IMR-90 (cell line): ENCODE measurements at regions not wholly inside any gene's neighbourhood (a gene's known extent, or its start where the extent isn't known, plus 50 kb on each side); places are given as distances from the start of the nearest gene placed in this dataset.

Experiments used
- ATAC-seq: fragments of 200-7000 bp; cut with Tn5 transposase; 2 replicates; pipeline ENCODE4 v1.9.1; 2020; ENCODE audit warnings: low read depth, mild to moderate bottlenecking, moderate library complexity
- BruUV-seq: library from RNA; stranded (reverse); fragments of 400-500 nt; replicated peaks from 2 replicates; lab custom pipeline; 2021; lab: Mats Ljungman, UMichigan
- CTCF ChIA-PET: fragments of 300-600 bp; formaldehyde crosslinking; extraction: SDS; loops from one replicate; lab custom pipeline; 2021; ENCODE audit warnings: antibody characterized with exemption; lab: Yijun Ruan, JAX
- POLR2A ChIA-PET: fragments of 300-600 bp; sonication (Branson Sonifier 250); formaldehyde crosslinking; loops from one replicate; lab custom pipeline; 2022; ENCODE audit warnings: antibody characterized with exemption; ENCODE audit not compliant: unreplicated experiment; lab: Charles Lee
- DNase-seq: peaks from one replicate; pipeline ENCODE4 v3.0.0; 2013
- H2AFZ ChIP-seq: replicated peaks from 2 replicates; pipeline ENCODE3; 2013; ENCODE audit warnings: low read length, mild to moderate bottlenecking; ENCODE audit not compliant: poor library complexity
- H2AK5ac ChIP-seq: 2 replicates; pipeline ENCODE4 v1.6.1; 2013; ENCODE audit warnings: low read depth, low read length, inconsistent platforms
- H2AK9ac ChIP-seq: replicated peaks from 2 replicates; pipeline ENCODE3; 2013; ENCODE audit warnings: mild to moderate bottlenecking, low read depth, low read length, moderate library complexity; ENCODE audit not compliant: poor library complexity
- H2BK120ac ChIP-seq: 2 replicates; pipeline ENCODE4 v1.6.1; 2013; ENCODE audit warnings: low read depth, low read length, inconsistent platforms
- H2BK15ac ChIP-seq: 3 replicates; pipeline ENCODE4 v1.6.1; 2013; ENCODE audit warnings: low read depth, low read length, inconsistent platforms
- H2BK20ac ChIP-seq: 2 replicates; pipeline ENCODE4 v1.6.1; 2013; ENCODE audit warnings: low read depth, mild to moderate bottlenecking, inconsistent platforms, low read length, moderate library complexity
- H2BK5ac ChIP-seq: 2 replicates; pipeline ENCODE4 v1.6.1; 2013; ENCODE audit warnings: mild to moderate bottlenecking, low read depth, low read length, inconsistent platforms; ENCODE audit not compliant: poor library complexity, severe bottlenecking
- H3K14ac ChIP-seq: replicated peaks from 2 replicates; pipeline ENCODE4 v1.6.1; 2013; ENCODE audit warnings: low read depth, low read length, inconsistent platforms
- H3K18ac ChIP-seq: 2 replicates; pipeline ENCODE4 v1.6.1; 2013; ENCODE audit warnings: low read depth, low read length, control low read depth
- H3K23ac ChIP-seq: 2 replicates; pipeline ENCODE4 v1.6.1; 2013; ENCODE audit warnings: low read depth, low read length, inconsistent platforms
- H3K27ac ChIP-seq: 2 replicates; pipeline ENCODE4 v1.5.1; 2013; ENCODE audit warnings: mild to moderate bottlenecking, control low read depth, low read length; ENCODE audit not compliant: insufficient read depth
- H3K27me3 ChIP-seq: 2 replicates; pipeline ENCODE4 v1.6.1; 2013; ENCODE audit warnings: low read length; ENCODE audit not compliant: control insufficient read depth, insufficient read depth
- H3K36me3 ChIP-seq: 2 replicates; pipeline ENCODE4 v1.6.1; 2013; ENCODE audit warnings: low read length, mixed read lengths; ENCODE audit not compliant: control insufficient read depth, insufficient read depth
- H3K4ac ChIP-seq: 2 replicates; pipeline ENCODE4 v1.6.1; 2013; ENCODE audit warnings: low read depth, low read length, inconsistent platforms
- H3K4me1 ChIP-seq: 2 replicates; pipeline ENCODE4 v1.6.1; 2013; ENCODE audit warnings: low read length, mixed read lengths; ENCODE audit not compliant: control insufficient read depth, insufficient read depth
- H3K4me2 ChIP-seq: 2 replicates; pipeline ENCODE4 v1.6.1; 2013; ENCODE audit warnings: low read depth, mild to moderate bottlenecking, control low read depth, low read length, moderate library complexity
- H3K4me3 ChIP-seq: 2 replicates; pipeline ENCODE4 v1.5.1; 2013; ENCODE audit warnings: low read depth, mild to moderate bottlenecking, control low read depth, low read length, moderate library complexity; ENCODE audit not compliant: insufficient read depth
- H3K56ac ChIP-seq: 2 replicates; pipeline ENCODE4 v1.6.1; 2013; ENCODE audit warnings: low read length, inconsistent platforms; ENCODE audit not compliant: insufficient read depth; ENCODE audit errors: extremely low read depth
- H3K79me1 ChIP-seq, 2 experiments: 2 replicates each; pipeline ENCODE4 v1.6.1; 2013; ENCODE audit warnings: low read length in 2 of 2, inconsistent platforms in 1 of 2, low read depth in 1 of 2
- H3K9ac ChIP-seq: 2 replicates; pipeline ENCODE4 v1.6.1; 2013; ENCODE audit warnings: low read depth, low read length, control low read depth
- H3K9me1 ChIP-seq: 2 replicates; pipeline ENCODE4 v1.6.1; 2013; ENCODE audit warnings: low read length, inconsistent platforms; ENCODE audit not compliant: insufficient read depth
- H3K9me3 ChIP-seq: 2 replicates; pipeline ENCODE4 v1.6.1; 2013; ENCODE audit warnings: low read length; ENCODE audit not compliant: control insufficient read depth, insufficient read depth
- H4K20me1 ChIP-seq: 2 replicates; pipeline ENCODE4 v1.6.1; 2013; ENCODE audit warnings: low read length, inconsistent platforms; ENCODE audit not compliant: insufficient read depth
- H4K5ac ChIP-seq: 2 replicates; pipeline ENCODE4 v1.6.1; 2013; ENCODE audit warnings: mild to moderate bottlenecking, low read depth, low read length, control low read depth
- H4K8ac ChIP-seq, 2 experiments: 2 replicates each; pipeline ENCODE4 v1.6.1; 2013; ENCODE audit warnings: low read depth in 2 of 2, low read length in 2 of 2, control low read depth in 1 of 2, inconsistent platforms in 1 of 2
- H4K91ac ChIP-seq: 2 replicates; pipeline ENCODE4 v1.6.1; 2013; ENCODE audit warnings: low read depth, low read length, inconsistent platforms; ENCODE audit not compliant: insufficient read depth
- CHD1 ChIP-seq: IDR thresholded peaks from 2 replicates; pipeline ENCODE4 v1.6.1; 2012; ENCODE audit warnings: low read depth, low read length, improper control_type of control experiment
- FOS ChIP-seq: fragments of 150-350 bp; IDR thresholded peaks from 2 replicates; pipeline ENCODE4 v1.6.1; 2016; ENCODE audit warnings: low read depth, low read length
- MAFK ChIP-seq: IDR thresholded peaks from 2 replicates; pipeline ENCODE4 v1.6.1; 2012; ENCODE audit warnings: low read depth, low read length, improper control_type of control experiment
- MAZ ChIP-seq: IDR thresholded peaks from 2 replicates; pipeline ENCODE4 v1.6.1; 2012; ENCODE audit warnings: low read depth, mild to moderate bottlenecking, low read length, improper control_type of control experiment, moderate library complexity, borderline replicate concordance
- MXI1 ChIP-seq: IDR thresholded peaks from 2 replicates; pipeline ENCODE4 v1.6.1; 2012; ENCODE audit warnings: low read depth, mild to moderate bottlenecking, low read length, moderate library complexity, borderline replicate concordance
- NFE2L2 ChIP-seq: fragments of 150-350 bp; IDR thresholded peaks from 2 replicates; pipeline ENCODE4 v1.6.1; 2016; ENCODE audit warnings: low read depth, mild to moderate bottlenecking, low read length
- RAD21 ChIP-seq: IDR thresholded peaks from 2 replicates; pipeline ENCODE4 v1.6.1; 2012; ENCODE audit warnings: low read length, improper control_type of control experiment
- RCOR1 ChIP-seq: IDR thresholded peaks from 2 replicates; pipeline ENCODE4 v1.6.1; 2012; ENCODE audit warnings: mild to moderate bottlenecking, low read length, improper control_type of control experiment; ENCODE audit not compliant: insufficient replicate concordance
- SMC3 ChIP-seq: fragments of 150-350 bp; IDR thresholded peaks from 2 replicates; pipeline ENCODE4 v1.6.1; 2016; ENCODE audit warnings: low read depth, mild to moderate bottlenecking, antibody characterized with exemption, low read length, moderate library complexity
- WGBS, 2 experiments: methylation state at CpG; one replicate each; pipeline versions ENCODE4 v1.1.5 to v1.1.7; 2013; ENCODE audit warnings: missing lambda C conversion rate in 2 of 2; ENCODE audit not compliant: insufficient read length in 1 of 2; ENCODE audit errors: extremely low coverage in 2 of 2; 5-methylcytosine and 5-hydroxymethylcytosine counted together
- dilution Hi-C: fragments of 300-500 bp; cut with HindIII; formaldehyde crosslinking; loops from one replicate; pipeline ENCODE4 v1.14.3; 2018; ENCODE audit warnings: low sequenced_read_pairs; ENCODE audit not compliant: unreplicated experiment
- in situ Hi-C: fragments of 300-500 bp; cut with MboI; formaldehyde crosslinking; loops from 3 replicates; pipeline ENCODE4 v1.14.3; 2019; ENCODE audit warnings: low sequenced_read_pairs, inconsistent platforms, mixed read lengths
- intact Hi-C: fragments of 100-400 bp; cut with micrococcal nuclease; formaldehyde crosslinking; loops from 2 replicates; pipeline ENCODE4 v1.10.0; 2022
- TF ChIP-seq, protein P1 (sequence below): conservative IDR thresholded peaks from 2 replicates; pipeline ENCODE4 v1.5.1; 2012; ENCODE audit warnings: mild to moderate bottlenecking, low read depth, low read length, improper control_type of control experiment
- TF ChIP-seq, protein P2 (sequence below): fragments of 150-350 bp; IDR thresholded peaks from 2 replicates; pipeline ENCODE4 v1.6.1; 2016; ENCODE audit warnings: low read depth, mild to moderate bottlenecking, low read length, moderate library complexity, borderline replicate concordance
- TF ChIP-seq, protein P3 (sequence below): fragments of 150-350 bp; IDR thresholded peaks from 2 replicates; pipeline ENCODE4 v1.6.1; 2017; ENCODE audit warnings: mild to moderate bottlenecking, antibody characterized with exemption, low read length, low read depth

DNA sequence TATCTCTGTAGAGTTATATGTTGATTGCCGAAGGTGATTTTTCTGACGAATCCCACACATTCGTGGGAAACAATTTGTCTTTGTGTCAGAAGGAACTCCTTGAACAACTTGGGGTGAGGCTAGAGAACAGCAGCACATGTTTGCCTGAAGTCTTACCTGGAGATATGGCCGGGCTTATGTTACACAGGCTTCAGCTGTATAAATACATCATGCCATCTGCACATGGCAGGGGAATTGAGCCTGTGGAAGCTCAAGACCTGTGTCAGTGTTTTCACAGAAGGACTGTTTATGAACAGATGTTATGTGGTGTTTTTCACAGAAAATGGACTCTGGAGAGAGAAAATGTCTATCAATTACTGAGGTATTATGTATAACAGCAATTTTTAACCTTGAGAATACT, 203.6 kb upstream of the MDFIC2 start:
- DNase-seq (no peak), ATAC-seq (no peak)
- Histone ChIP-seq H3K27me3 (peaks cover 16% of the 10 kb centered on the region), H3K36me3 (no peaks in the 10 kb centered on the region), H2BK15ac (no peak overlapping the region), H3K9me1 (no peaks in the 10 kb centered on the region), H3K23ac (no peak overlapping the region), H4K5ac (no peak overlapping the region), H2BK20ac (no peak overlapping the region), H3K9ac (no peak overlapping the region), H2AK9ac (no peak overlapping the region), H4K20me1 (no peaks in the 10 kb centered on the region), H3K18ac (no peak overlapping the region), H2AK5ac (no peak overlapping the region), H3K4me3 (no peak overlapping the region), H2BK5ac (no peak overlapping the region), H2AFZ (no peak overlapping the region), H2BK120ac (no peak overlapping the region), H4K8ac (no peak overlapping the region), H3K79me1 (no peaks in the 10 kb centered on the region), H3K4me2 (no peak overlapping the region), H3K27ac (no peak overlapping the region), H3K14ac (no peak overlapping the region), H3K4ac (no peak overlapping the region), H3K4me1 (no peaks in the 10 kb centered on the region), H4K91ac (no peak overlapping the region), H3K9me3 (no peaks in the 10 kb centered on the region), H3K56ac (no peak overlapping the region)
- CTCF ChIA-PET = no interaction called here
- intact Hi-C loops = loop anchor here (10.0 kb wide), 1 partner anchor 441 kb away; no protein-coding TSS in a partner anchor
- dilution Hi-C loops = no loop called here
- TF ChIP-seq, protein P1, sequence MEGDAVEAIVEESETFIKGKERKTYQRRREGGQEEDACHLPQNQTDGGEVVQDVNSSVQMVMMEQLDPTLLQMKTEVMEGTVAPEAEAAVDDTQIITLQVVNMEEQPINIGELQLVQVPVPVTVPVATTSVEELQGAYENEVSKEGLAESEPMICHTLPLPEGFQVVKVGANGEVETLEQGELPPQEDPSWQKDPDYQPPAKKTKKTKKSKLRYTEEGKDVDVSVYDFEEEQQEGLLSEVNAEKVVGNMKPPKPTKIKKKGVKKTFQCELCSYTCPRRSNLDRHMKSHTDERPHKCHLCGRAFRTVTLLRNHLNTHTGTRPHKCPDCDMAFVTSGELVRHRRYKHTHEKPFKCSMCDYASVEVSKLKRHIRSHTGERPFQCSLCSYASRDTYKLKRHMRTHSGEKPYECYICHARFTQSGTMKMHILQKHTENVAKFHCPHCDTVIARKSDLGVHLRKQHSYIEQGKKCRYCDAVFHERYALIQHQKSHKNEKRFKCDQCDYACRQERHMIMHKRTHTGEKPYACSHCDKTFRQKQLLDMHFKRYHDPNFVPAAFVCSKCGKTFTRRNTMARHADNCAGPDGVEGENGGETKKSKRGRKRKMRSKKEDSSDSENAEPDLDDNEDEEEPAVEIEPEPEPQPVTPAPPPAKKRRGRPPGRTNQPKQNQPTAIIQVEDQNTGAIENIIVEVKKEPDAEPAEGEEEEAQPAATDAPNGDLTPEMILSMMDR = no peak
- TF ChIP-seq FOS = no peak
- TF ChIP-seq, protein P2, sequence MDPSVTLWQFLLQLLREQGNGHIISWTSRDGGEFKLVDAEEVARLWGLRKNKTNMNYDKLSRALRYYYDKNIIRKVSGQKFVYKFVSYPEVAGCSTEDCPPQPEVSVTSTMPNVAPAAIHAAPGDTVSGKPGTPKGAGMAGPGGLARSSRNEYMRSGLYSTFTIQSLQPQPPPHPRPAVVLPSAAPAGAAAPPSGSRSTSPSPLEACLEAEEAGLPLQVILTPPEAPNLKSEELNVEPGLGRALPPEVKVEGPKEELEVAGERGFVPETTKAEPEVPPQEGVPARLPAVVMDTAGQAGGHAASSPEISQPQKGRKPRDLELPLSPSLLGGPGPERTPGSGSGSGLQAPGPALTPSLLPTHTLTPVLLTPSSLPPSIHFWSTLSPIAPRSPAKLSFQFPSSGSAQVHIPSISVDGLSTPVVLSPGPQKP = no peak
- no peak for TF ChIP-seq MAFK
- TF ChIP-seq MAZ = no peak
- no peak for TF ChIP-seq MXI1
- no peak for TF ChIP-seq CHD1
- no peak for TF ChIP-seq NFE2L2
- TF ChIP-seq RCOR1 = no peak
- no peak for TF ChIP-seq RAD21
- TF ChIP-seq, protein P3, sequence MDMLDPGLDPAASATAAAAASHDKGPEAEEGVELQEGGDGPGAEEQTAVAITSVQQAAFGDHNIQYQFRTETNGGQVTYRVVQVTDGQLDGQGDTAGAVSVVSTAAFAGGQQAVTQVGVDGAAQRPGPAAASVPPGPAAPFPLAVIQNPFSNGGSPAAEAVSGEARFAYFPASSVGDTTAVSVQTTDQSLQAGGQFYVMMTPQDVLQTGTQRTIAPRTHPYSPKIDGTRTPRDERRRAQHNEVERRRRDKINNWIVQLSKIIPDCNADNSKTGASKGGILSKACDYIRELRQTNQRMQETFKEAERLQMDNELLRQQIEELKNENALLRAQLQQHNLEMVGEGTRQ = no peak
- TF ChIP-seq SMC3 = no peak
- POLR2A ChIA-PET = no interaction called here
- in situ Hi-C loops = no loop called here
- no TSS peak for BruUV-seq
- 100% methylated on average over 1 of the region's 4 CpGs; no CpG with 5 or more reads in 1 of the 2 experiments for WGBS, 2 experiments
